DND-41 (cell line): ENCODE measurements at regions not wholly inside any gene's neighbourhood (a gene's known extent, or its start where the extent isn't known, plus 50 kb on each side); places are given as distances from the start of the nearest gene placed in this dataset.

Experiments
- ATAC-seq: fragments of 200-7000 bp; cut with Tn5 transposase; 3 replicates; pipeline ENCODE4 v1.9.1; 2021; ENCODE audit warnings: low read depth; ENCODE audit not compliant: insufficient read depth
- DNase-seq: peaks from one replicate; pipeline ENCODE4 v3.0.0-alpha.2; 2020
- H2AFZ ChIP-seq: 2 replicates; pipeline ENCODE4 v1.6.0; 2012; ENCODE audit warnings: low read depth, low read length
- H3K27ac ChIP-seq: 2 replicates; pipeline ENCODE4 v1.5.1; 2012; ENCODE audit warnings: low read length, inconsistent platforms
- H3K27me3 ChIP-seq: fragments of 200-600 bp; sonication (generic); 2 replicates; pipeline ENCODE4 v1.6.0; 2012; ENCODE audit warnings: low read length, mild to moderate bottlenecking, inconsistent platforms; ENCODE audit not compliant: insufficient read depth, poor library complexity
- H3K36me3 ChIP-seq: 2 replicates; pipeline ENCODE4 v1.5.1; 2012; ENCODE audit warnings: low read length, inconsistent platforms; ENCODE audit not compliant: insufficient read depth
- H3K4me1 ChIP-seq: 2 replicates; pipeline ENCODE4 v1.5.1; 2012; ENCODE audit warnings: mild to moderate bottlenecking, low read length; ENCODE audit not compliant: insufficient read depth
- H3K4me2 ChIP-seq: 2 replicates; pipeline ENCODE4 v1.6.0; 2012; ENCODE audit warnings: mild to moderate bottlenecking, moderate library complexity, low read length, inconsistent platforms; ENCODE audit not compliant: insufficient read depth
- H3K4me3 ChIP-seq, 2 experiments: fragments of 200-600 bp in 1 of 2; shearing (Covaris generic) in 1 of 2; 2 replicates each; pipeline ENCODE4 v1.5.1; 2012 to 2016; ENCODE audit warnings: inconsistent platforms in 2 of 2, low read length in 2 of 2, mild to moderate bottlenecking in 2 of 2, low read depth in 1 of 2, moderate library complexity in 1 of 2
- H3K79me2 ChIP-seq: 2 replicates; pipeline ENCODE4 v1.6.0; 2012; ENCODE audit warnings: low read length, inconsistent platforms; ENCODE audit not compliant: insufficient read depth
- H3K9ac ChIP-seq: 2 replicates; pipeline ENCODE4 v1.6.0; 2012; ENCODE audit warnings: low read depth, mild to moderate bottlenecking, inconsistent platforms, low read length, moderate library complexity
- H3K9me3 ChIP-seq: 2 replicates; pipeline ENCODE4 v1.5.1; 2012; ENCODE audit warnings: low read length, moderate library complexity, mild to moderate bottlenecking, inconsistent platforms; ENCODE audit not compliant: insufficient read depth, severe bottlenecking
- H4K20me1 ChIP-seq: 2 replicates; pipeline ENCODE4 v1.6.0; 2012; ENCODE audit warnings: low read length; ENCODE audit not compliant: insufficient read depth
- CTCF ChIP-seq: IDR thresholded peaks from 2 replicates; pipeline ENCODE4 v1.5.1; 2012; ENCODE audit warnings: borderline replicate concordance, low read length, moderate library complexity, mild to moderate bottlenecking; ENCODE audit not compliant: poor library complexity, severe bottlenecking; ENCODE audit errors: extremely low read depth
- EZH2 ChIP-seq: IDR thresholded peaks from 3 replicates; pipeline ENCODE4 v1.6.1; 2012; ENCODE audit warnings: borderline replicate concordance, low read depth, mild to moderate bottlenecking, moderate library complexity, low read length, inconsistent platforms; ENCODE audit not compliant: severe bottlenecking

DNA sequence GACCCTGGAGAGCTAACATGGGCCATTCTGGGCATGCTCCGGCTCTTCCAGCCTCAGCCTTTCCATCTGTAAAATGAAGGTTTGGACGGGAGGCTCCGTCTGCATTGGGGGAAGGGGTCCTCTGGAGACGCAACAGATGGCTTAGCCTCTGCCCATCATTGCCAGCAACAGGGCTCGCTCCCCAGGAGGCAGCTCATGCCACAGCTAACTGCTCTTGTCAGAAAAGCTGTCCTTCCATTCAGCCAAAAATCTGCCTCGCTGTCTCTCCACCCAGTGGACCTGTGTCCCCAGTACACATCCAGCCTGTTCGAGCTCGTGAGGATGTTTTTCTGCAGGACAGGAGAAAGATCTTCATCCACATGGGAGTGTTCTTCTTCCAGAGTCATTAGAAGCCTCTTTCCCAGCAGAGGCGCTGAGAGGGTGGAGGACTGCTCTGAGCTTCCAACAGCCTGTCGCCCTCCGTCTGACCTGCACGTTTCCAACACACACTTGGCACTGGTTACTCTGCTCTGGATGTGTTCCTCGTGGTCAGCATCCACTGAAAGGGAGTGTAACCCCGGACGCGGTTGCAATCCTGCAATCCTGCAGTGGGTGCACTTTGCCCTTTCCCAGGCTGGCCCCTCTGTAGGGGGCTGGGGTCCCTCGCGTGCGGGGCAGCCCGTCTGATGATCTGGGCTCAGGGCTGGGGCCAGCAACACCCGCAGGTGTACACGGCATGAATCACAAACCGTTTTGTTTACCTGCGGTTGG lies 1340.9 kb downstream of the TBC1D22A start:
- no peaks in the 10 kb centered on the region for H4K20me1 ChIP-seq
- H3K27me3 ChIP-seq = no peaks in the 10 kb centered on the region
- peak overlapping the region; percentile 100; the same call in 1 of the 2 replicates for H3K27ac ChIP-seq
- ATAC-seq (no peak), DNase-seq (no peak)
- TF ChIP-seq EZH2 (no peak), CTCF (no peak)
- H3K4me1 ChIP-seq = peaks cover 40% of the 10 kb centered on the region
- H3K36me3 ChIP-seq = peaks cover 7% of the 10 kb centered on the region; the same call in 1 of the 2 replicates
- no peak overlapping the region for H3K4me2 ChIP-seq
- H3K4me3 ChIP-seq = no peak overlapping the region
- no peak overlapping the region for H2AFZ ChIP-seq
- H3K9me3 ChIP-seq = no peaks in the 10 kb centered on the region
- peaks cover 30% of the 10 kb centered on the region for H3K79me2 ChIP-seq
- H3K9ac ChIP-seq = no peak overlapping the region

- Histone ChIP-seq H3K27me3 (no peaks in the 10 kb centered on the region), H3K27ac (peak overlapping the region; percentile 100), H3K36me3 (peaks cover 7% of the 10 kb centered on the region; the same call in 1 of the 2 replicates), H2AFZ (no peak overlapping the region), H3K4me3 (no peak overlapping the region), H3K79me2 (peaks cover 30% of the 10 kb centered on the region), H3K4me2 (no peak overlapping the region), H3K9me3 (no peaks in the 10 kb centered on the region), H4K20me1 (no peaks in the 10 kb centered on the region), H3K9ac (no peak overlapping the region), H3K4me1 (peaks cover 47% of the 10 kb centered on the region)
- ATAC-seq = no peak
- no peak for DNase-seq
- TF ChIP-seq EZH2 (no peak), CTCF (no peak)
Measured at GRCh38 chr22:48102581-48102980, 1340.1 kb downstream of the TBC1D22A start.

DNA sequence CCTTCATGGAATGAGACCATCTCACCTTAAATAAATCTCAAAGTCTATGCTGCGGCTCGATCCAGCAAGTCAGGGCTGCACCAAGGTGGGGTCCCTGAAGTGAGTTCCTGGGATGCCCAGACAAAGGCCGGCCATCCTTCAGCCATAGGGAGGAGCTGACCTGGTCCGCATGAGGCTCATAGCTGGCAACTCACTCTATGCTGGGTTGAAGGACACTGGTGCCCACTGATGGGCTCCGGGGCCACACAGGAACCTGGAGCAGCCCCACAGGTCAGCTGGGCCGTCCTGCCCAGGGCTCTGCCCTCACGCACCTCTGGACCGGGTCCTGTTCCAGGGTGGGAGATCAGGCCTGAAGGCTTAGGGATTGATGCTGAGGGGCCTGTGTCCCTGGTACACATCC lies 1339.3 kb downstream of the TBC1D22A start:
- no peak for ATAC-seq
- H3K36me3 ChIP-seq = peaks cover 7% of the 10 kb centered on the region; the same call in 1 of the 2 replicates
- no peaks in the 10 kb centered on the region for H3K9me3 ChIP-seq
- H3K4me3 ChIP-seq = peak overlapping the region in 1 of 2 experiments; percentile 71; a peak in 2 of 4 replicates
- peak overlapping the region; percentile 84 for H3K4me2 ChIP-seq
- H2AFZ ChIP-seq = no peak overlapping the region
- H4K20me1 ChIP-seq = no peaks in the 10 kb centered on the region
- TF ChIP-seq EZH2 (no peak), CTCF (no peak)
- peak overlapping the region; percentile 100 for H3K27ac ChIP-seq
- H3K4me1 ChIP-seq = peaks cover 55% of the 10 kb centered on the region
- H3K27me3 ChIP-seq = no peaks in the 10 kb centered on the region
- H3K79me2 ChIP-seq = peaks cover 36% of the 10 kb centered on the region
- H3K9ac ChIP-seq = peak overlapping the region; percentile 94
- no peak for DNase-seq
